HS-5 (cell line): ENCODE measurements at regions not wholly inside any gene's neighbourhood (a gene's known extent, or its start where the extent isn't known, plus 50 kb on each side); places are given as distances from the start of the nearest gene placed in this dataset.

Experiments used
- DNase-seq: peaks from one replicate; pipeline ENCODE4 v3.0.0-alpha.2; 2012; ENCODE audit warnings: low read depth

GRCh38 chr4:58205446-58206235, 1095.5 kb upstream of the IGFBP7 start:
- DNase-seq = no peak

GRCh38 chr4:58192217-58192616, 1082.0 kb upstream of the IGFBP7 start:
- no peak for DNase-seq

GRCh38 chr4:58191109-58191508, 1080.9 kb upstream of the IGFBP7 start:
- no peak for DNase-seq

GRCh38 chr4:58188316-58188715, 1078.1 kb upstream of the IGFBP7 start:
- DNase-seq = no peak

- no peak for DNase-seq
Observed at GRCh38 chr4:58175024-58175423, 1064.8 kb upstream of the IGFBP7 start.

- no peak for DNase-seq
Observed at GRCh38 chr4:58166490-58166889, 1056.3 kb upstream of the IGFBP7 start.

- DNase-seq = no peak
Observed at GRCh38 chr4:58163156-58163555, 1053.0 kb upstream of the IGFBP7 start.

GRCh38 chr4:58149404-58150085, 1039.4 kb upstream of the IGFBP7 start:
- DNase-seq = no peak

- DNase-seq = no peak
Observed at GRCh38 chr4:58144721-58145120, 1034.5 kb upstream of the IGFBP7 start.

GRCh38 chr4:58138786-58139668, 1028.8 kb upstream of the IGFBP7 start:
- no peak for DNase-seq

- DNase-seq = no peak
Observed at GRCh38 chr4:58136604-58137003, 1026.4 kb upstream of the IGFBP7 start.

- no peak for DNase-seq
Observed at GRCh38 chr4:58127680-58128079, 1017.5 kb upstream of the IGFBP7 start.

GRCh38 chr4:58119298-58119697, 1009.1 kb upstream of the IGFBP7 start:
- DNase-seq = no peak

- no peak for DNase-seq
Observed at GRCh38 chr4:58113126-58113525, 1002.9 kb upstream of the IGFBP7 start.

GRCh38 chr4:58111818-58112217, 1001.6 kb upstream of the IGFBP7 start:
- DNase-seq = no peak

GRCh38 chr4:58093352-58093751, 983.2 kb upstream of the IGFBP7 start:
- DNase-seq = no peak

- DNase-seq = no peak
Observed at GRCh38 chr4:58090539-58090938, 980.4 kb upstream of the IGFBP7 start.

- DNase-seq = no peak
Observed at GRCh38 chr4:58081356-58081755, 971.2 kb upstream of the IGFBP7 start.

GRCh38 chr4:58075724-58076123, 965.5 kb upstream of the IGFBP7 start:
- no peak for DNase-seq

- DNase-seq = no peak
Observed at GRCh38 chr4:58074382-58074781, 964.2 kb upstream of the IGFBP7 start.

- DNase-seq = no peak
Observed at GRCh38 chr4:58070726-58071125, 960.5 kb upstream of the IGFBP7 start.

GRCh38 chr4:58064653-58065052, 954.5 kb upstream of the IGFBP7 start:
- DNase-seq = no peak
